GM13977 (cell line): ENCODE measurements at regions not wholly inside any gene's neighbourhood (a gene's known extent, or its start where the extent isn't known, plus 50 kb on each side); places are given as distances from the start of the nearest gene placed in this dataset.
A peak's percentile ranks its signal among the peaks of the same experiment; 100 is the strongest.

Source experiments
- DNase-seq: peaks from one replicate; pipeline ENCODE4 v3.0.0; 2012; ENCODE audit warnings: low spot score
- in situ Hi-C: fragments of 300-500 bp; cut with MboI; formaldehyde crosslinking; loops from one replicate; pipeline ENCODE4 v1.12.0; 2022; ENCODE audit warnings: low sequenced_read_pairs, low pct_unique_long_range_greater_than_20kb, mixed read lengths, inconsistent platforms; ENCODE audit not compliant: unreplicated experiment
- TF ChIP-seq, protein P1 (sequence below): IDR thresholded peaks from 2 replicates; pipeline ENCODE4 v1.5.1; 2012; ENCODE audit warnings: mild to moderate bottlenecking, control low read depth; ENCODE audit not compliant: insufficient read depth; ENCODE audit errors: extremely low read depth, missing control alignments

DNA sequence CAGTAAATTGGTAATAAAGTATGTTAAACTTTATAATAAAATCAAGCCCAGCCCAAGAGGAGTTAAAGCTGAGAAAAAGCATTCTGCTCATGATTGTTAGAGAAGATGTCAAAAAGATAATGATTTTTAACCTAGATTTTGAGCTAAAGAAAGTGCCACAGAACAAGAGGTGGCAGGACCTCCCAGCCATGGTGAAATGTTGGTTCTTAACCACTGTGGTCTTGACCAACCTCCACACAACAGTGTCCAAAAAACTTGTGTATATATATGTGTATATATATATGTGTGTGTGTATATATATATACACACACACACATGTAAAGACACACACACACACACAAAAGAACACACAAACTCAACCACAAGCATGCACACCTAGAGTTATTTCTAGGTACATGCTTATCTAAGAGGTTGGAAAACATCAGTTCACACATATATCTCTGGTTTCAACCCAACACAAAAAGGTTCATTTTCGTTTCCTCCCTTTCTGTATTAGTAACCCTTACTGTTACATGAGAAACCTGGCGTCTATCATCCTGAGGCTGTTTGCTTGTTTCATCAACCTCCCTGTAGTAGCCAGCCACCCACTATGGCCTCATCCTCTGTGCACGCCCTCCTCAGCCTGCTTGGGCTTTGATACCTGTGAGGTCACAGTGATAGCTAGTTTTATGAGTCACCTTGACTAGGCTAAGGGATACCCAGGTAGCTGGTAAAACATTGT, 631.8 kb upstream of the ID2 start:
- TF ChIP-seq, protein P1, sequence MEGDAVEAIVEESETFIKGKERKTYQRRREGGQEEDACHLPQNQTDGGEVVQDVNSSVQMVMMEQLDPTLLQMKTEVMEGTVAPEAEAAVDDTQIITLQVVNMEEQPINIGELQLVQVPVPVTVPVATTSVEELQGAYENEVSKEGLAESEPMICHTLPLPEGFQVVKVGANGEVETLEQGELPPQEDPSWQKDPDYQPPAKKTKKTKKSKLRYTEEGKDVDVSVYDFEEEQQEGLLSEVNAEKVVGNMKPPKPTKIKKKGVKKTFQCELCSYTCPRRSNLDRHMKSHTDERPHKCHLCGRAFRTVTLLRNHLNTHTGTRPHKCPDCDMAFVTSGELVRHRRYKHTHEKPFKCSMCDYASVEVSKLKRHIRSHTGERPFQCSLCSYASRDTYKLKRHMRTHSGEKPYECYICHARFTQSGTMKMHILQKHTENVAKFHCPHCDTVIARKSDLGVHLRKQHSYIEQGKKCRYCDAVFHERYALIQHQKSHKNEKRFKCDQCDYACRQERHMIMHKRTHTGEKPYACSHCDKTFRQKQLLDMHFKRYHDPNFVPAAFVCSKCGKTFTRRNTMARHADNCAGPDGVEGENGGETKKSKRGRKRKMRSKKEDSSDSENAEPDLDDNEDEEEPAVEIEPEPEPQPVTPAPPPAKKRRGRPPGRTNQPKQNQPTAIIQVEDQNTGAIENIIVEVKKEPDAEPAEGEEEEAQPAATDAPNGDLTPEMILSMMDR, result no peak
- in situ Hi-C loops, result no loop called here
- DNase-seq, result peak; percentile 76

DNA sequence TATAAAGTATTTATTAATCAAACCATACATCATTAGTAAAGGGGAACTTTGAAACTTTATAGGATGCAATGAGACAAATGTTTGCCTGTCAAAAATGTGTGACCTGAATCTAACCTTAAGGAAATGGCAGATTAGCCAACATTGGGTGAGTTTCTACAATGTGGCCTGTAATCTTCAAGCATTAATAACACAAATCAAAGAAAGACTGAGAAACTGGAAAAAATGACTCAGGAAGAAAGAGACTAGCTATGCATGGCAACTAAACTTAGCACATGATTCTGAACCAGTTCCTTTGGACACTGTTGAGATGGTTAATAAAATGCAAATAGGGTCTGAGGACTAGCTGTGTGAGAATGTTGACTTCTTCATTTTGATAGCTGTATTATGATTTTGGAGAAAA, 628.6 kb upstream of the ID2 start:
- TF ChIP-seq, protein P1, result no peak
- in situ Hi-C loops, result no loop called here
- no peak for DNase-seq

DNA sequence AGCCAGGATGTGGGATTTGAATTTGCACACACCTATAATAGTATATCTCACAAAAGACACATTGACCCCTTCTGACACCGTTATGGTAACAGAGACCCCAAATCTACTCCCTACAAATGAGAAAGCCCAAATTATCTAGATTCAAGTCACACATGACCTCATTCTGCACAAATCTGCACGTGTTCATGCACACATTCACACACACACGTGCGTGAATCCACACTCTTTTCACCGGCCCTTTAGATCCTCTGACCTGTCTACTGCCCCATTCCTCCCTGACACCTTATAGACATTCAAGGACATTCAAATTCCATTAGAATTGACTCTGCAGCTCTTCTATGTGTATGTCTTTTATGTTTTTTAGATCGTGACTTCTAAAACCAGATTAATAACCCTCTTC, 627.8 kb upstream of the ID2 start:
- no peak for DNase-seq
- in situ Hi-C loops, result no loop called here
- TF ChIP-seq, protein P1, result no peak

DNA sequence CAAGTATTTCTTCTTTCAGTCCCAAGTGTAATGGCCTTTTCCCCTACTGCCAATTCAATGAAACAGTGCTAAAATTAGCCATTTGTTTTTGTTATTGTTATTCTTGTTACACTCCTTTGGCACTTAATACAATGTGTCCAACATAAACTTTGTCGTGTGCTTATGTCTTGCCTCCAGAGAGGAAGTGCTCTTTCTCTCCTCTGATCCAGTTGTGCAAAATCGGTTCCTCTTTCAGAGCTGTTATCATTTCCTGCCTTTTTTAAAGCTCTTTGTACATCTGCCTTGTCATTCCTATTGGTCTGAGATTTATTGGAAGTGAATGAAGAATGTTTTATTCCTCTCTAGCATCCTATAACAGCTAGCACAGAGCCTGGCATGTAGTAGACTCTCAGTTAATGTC, 623.2 kb upstream of the ID2 start:
- in situ Hi-C loops, result no loop called here
- TF ChIP-seq, protein P1, result no peak
- no peak for DNase-seq

DNA sequence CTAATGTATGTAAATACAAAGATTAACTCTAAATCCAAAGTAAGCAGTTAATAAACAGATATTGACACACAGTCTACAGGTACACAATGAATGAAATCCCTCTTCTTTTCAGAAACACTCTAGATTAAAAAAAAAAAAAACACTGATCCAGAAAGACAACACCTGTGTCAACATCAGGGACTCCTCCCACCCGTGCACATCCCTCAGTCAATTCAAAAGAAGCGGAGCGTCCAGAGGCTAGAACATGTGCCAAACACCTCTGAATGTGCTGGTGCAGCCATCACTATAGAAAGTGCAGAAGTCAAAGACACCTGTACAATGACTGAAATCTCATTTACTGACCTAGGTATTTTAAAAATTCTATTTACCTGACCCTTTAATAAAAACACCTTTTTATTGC, 622.6 kb upstream of the ID2 start:
- TF ChIP-seq, protein P1, result no peak
- in situ Hi-C loops, result no loop called here
- DNase-seq, result no peak

DNA sequence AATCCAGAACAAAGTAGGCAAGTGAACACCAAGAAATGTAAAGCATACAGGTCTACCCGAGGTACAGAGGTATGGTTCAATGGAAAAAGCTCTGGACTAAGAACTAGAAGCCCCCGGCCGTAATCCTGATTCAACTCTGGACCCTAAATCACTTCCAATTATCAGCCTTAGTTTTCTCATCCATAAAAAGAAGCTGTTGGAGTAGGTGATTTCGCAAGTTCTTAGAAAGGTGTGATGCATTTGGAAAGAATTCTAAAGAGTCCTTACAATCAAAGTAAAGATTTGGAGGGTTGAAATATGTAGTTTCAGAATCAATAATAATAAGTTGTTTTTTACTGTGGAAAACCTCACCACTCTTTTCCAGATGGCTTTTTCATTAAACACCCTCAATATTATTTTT, 622.1 kb upstream of the ID2 start:
- in situ Hi-C loops, result no loop called here
- TF ChIP-seq, protein P1, result no peak
- no peak for DNase-seq

DNA sequence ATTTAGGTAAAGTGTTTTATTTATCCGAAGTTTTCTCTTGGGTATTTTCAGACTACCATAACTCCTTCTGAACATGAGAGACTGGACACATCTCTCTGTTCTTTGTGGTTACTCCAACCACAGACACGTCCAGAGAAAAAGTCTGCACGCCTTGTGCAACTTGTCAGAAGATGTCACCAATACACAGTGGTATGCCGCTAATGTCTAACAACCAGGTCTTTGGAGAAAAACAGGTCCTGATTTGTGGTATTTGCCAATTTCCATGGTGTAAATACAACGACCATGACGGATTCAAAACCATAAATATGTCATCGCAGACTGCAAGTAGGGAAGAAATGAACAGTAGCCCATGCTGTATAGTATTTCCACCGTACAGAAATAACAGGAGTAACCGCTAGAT, 620.6 kb upstream of the ID2 start:
- in situ Hi-C loops, result no loop called here
- TF ChIP-seq, protein P1, result no peak
- DNase-seq, result no peak
